ENCODE measurements at regions not wholly inside any gene's neighbourhood (a gene's known extent, or its start where the extent isn't known, plus 50 kb on each side); places are given as distances from the start of the nearest gene placed in this dataset.

DNA sequence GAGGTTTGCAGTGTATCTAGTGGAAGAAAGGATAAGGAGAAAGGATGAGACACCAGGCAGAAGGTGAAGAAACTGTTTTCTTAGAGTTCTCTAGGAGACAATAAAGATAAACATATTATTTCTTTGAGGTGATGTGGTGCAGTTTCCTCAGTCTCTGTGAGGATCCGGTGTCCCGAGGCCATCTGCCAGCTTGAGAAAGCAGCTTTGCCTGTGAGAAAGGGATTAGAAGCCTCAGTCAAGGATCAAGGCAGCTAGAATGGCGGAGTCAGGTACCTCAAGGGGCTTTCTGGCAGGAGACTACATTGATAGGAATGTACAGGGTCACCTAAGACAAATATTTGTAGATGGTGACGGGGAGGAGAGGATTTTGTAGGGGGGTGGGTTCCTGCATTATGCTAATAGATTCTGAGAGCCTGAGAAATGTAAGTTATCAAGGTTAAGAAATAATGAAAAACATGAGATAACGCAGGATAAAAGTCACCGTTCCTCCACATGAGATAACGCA lies 103.9 kb upstream of the MB21D2 start:
- Histone ChIP-seq H3K36me3 (no peaks in the 10 kb centered on the region), H3K27ac (no peak overlapping the region), H3K27me3 (no peaks in the 10 kb centered on the region), H3K9me3 (no peaks in the 10 kb centered on the region), H3K4me3 (no peak overlapping the region), H3K4me1 (no peaks in the 10 kb centered on the region)
- DNase-seq = no peak
- intact Hi-C loops (cut with DNase I; ENCODE audit: low total_unique reads) = no loop called here
- TF ChIP-seq, protein P1, sequence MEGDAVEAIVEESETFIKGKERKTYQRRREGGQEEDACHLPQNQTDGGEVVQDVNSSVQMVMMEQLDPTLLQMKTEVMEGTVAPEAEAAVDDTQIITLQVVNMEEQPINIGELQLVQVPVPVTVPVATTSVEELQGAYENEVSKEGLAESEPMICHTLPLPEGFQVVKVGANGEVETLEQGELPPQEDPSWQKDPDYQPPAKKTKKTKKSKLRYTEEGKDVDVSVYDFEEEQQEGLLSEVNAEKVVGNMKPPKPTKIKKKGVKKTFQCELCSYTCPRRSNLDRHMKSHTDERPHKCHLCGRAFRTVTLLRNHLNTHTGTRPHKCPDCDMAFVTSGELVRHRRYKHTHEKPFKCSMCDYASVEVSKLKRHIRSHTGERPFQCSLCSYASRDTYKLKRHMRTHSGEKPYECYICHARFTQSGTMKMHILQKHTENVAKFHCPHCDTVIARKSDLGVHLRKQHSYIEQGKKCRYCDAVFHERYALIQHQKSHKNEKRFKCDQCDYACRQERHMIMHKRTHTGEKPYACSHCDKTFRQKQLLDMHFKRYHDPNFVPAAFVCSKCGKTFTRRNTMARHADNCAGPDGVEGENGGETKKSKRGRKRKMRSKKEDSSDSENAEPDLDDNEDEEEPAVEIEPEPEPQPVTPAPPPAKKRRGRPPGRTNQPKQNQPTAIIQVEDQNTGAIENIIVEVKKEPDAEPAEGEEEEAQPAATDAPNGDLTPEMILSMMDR (IDR thresholded peaks at IDR 0.05) = no peak
- TF ChIP-seq POLR2A (IDR thresholded peaks at IDR 0.05) = no peak

GRCh38 chr3:193023218-193023617 lies 105.6 kb upstream of the MB21D2 start:
- intact Hi-C loops (cut with DNase I; ENCODE audit: low total_unique reads) = no loop called here
- Histone ChIP-seq H3K27me3 (no peaks in the 10 kb centered on the region), H3K27ac (no peak overlapping the region), H3K4me1 (no peaks in the 10 kb centered on the region), H3K36me3 (no peaks in the 10 kb centered on the region), H3K9me3 (no peaks in the 10 kb centered on the region), H3K4me3 (no peak overlapping the region)
- TF ChIP-seq POLR2A (IDR thresholded peaks at IDR 0.05) = no peak
- TF ChIP-seq, protein P1 (IDR thresholded peaks at IDR 0.05) = no peak
- DNase-seq = no peak

DNA sequence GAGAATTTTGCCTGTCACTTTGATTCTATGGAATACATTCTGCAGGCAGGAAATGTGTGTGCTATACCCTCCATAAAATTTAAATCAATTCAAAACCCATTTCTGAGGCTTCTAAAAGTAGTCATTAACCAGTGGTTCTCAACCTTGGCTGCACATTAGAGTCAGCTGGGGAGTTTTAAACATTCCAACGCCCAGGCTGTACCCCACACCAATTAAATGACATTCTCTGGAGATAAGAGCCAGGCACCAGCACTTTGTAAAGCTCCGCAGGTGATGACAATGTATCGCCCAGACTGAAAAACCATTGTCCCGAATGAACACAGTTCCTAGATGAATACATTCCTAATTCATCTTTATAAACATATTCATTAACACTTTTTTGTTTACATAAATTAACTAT lies 110.6 kb upstream of the MB21D2 start:
- H3K4me1 ChIP-seq = no peaks in the 10 kb centered on the region
- no peaks in the 10 kb centered on the region for H3K36me3 ChIP-seq
- no peak overlapping the region for H3K4me3 ChIP-seq
- no peaks in the 10 kb centered on the region for H3K27me3 ChIP-seq
- TF ChIP-seq, protein P1 (IDR thresholded peaks at IDR 0.05) = no peak
- no peak for TF ChIP-seq POLR2A (IDR thresholded peaks at IDR 0.05)
- DNase-seq = no peak
- H3K27ac ChIP-seq = no peak overlapping the region
- no peaks in the 10 kb centered on the region for H3K9me3 ChIP-seq
- intact Hi-C loops (cut with DNase I; ENCODE audit: low total_unique reads) = no loop called here

- no peak for TF ChIP-seq POLR2A (IDR thresholded peaks at IDR 0.05)
- TF ChIP-seq, protein P1 (IDR thresholded peaks at IDR 0.05) = no peak
- Histone ChIP-seq H3K9me3 (no peaks in the 10 kb centered on the region), H3K36me3 (no peaks in the 10 kb centered on the region), H3K27ac (no peak overlapping the region), H3K4me3 (no peak overlapping the region), H3K27me3 (no peaks in the 10 kb centered on the region), H3K4me1 (no peaks in the 10 kb centered on the region)
- DNase-seq = no peak
- intact Hi-C loops (cut with DNase I; ENCODE audit: low total_unique reads) = no loop called here
Observed at GRCh38 chr3:193029800-193030199, 112.1 kb upstream of the MB21D2 start.

GRCh38 chr3:193030276-193030675 lies 112.6 kb upstream of the MB21D2 start:
- intact Hi-C loops (cut with DNase I; ENCODE audit: low total_unique reads) = no loop called here

More at GRCh38 chr3:193030276-193030675, 112.6 kb upstream of the MB21D2 start:
- no peak overlapping the region for H3K27ac ChIP-seq
- no peaks in the 10 kb centered on the region for H3K36me3 ChIP-seq
- no peaks in the 10 kb centered on the region for H3K9me3 ChIP-seq
- no peaks in the 10 kb centered on the region for H3K27me3 ChIP-seq
- H3K4me3 ChIP-seq = no peak overlapping the region
- H3K4me1 ChIP-seq = no peaks in the 10 kb centered on the region
- TF ChIP-seq, protein P1 (IDR thresholded peaks at IDR 0.05) = no peak
- TF ChIP-seq POLR2A (IDR thresholded peaks at IDR 0.05) = no peak
- no peak for DNase-seq

All from uterus (tissue), 3 donors.